HepG2 (cell line): ENCODE measurements at regions not wholly inside any gene's neighbourhood (a gene's known extent, or its start where the extent isn't known, plus 50 kb on each side); places are given as distances from the start of the nearest gene placed in this dataset.

Experiments used
- ATAC-seq: fragments of 200-7000 bp; cut with Tn5 transposase; 3 replicates; pipeline ENCODE4 v1.9.1; 2020; ENCODE audit warnings: mild to moderate bottlenecking, moderate library complexity
- BruUV-seq: library from RNA; stranded (reverse); fragments of 400-500 nt; replicated peaks from 2 replicates; lab custom pipeline; 2021; lab: Mats Ljungman, UMichigan
- CTCF ChIA-PET: fragments of 300-600 bp; formaldehyde crosslinking; extraction: SDS; loops from one replicate; lab custom pipeline; 2021; ENCODE audit warnings: low total read pairs, inconsistent platforms, low intra/inter-chr PET ratio; lab: Yijun Ruan, JAX
- POLR2A ChIA-PET: fragments of 350-600 bp; sonication (Branson Sonifier 250); formaldehyde crosslinking; loops from one replicate; lab custom pipeline; 2020; ENCODE audit warnings: antibody characterized with exemption, inconsistent platforms; lab: Yijun Ruan, JAX
- DNase-seq: peaks from one replicate; pipeline ENCODE4 v3.0.0-alpha.2; 2015; ENCODE audit warnings: low spot score
- FAIRE-seq: peaks from 3 replicates; lab custom pipeline; 2011; peaks lifted over from hg19 to GRCh38; lab: Jason Lieb, UNC
- H2AFZ ChIP-seq: one replicate; pipeline ENCODE4 v1.6.1; 2011; ENCODE audit warnings: low read length, inconsistent platforms
- H3K27ac ChIP-seq: fragments of 300-600 bp; 3 replicates; pipeline ENCODE4 v1.8.0; 2011; ENCODE audit warnings: mixed run types, mild to moderate bottlenecking, mixed read lengths, low read length, inconsistent platforms; ENCODE audit not compliant: insufficient read depth; ENCODE audit errors: extremely low read length
- H3K27me3 ChIP-seq, 2 experiments: fragments of 200-600 bp in 1 of 2; 2 replicates in 1 of 2; 3 replicates in 1 of 2; pipeline versions ENCODE4 v1.6.0 to v1.8.0; 2011; ENCODE audit warnings: low read length in 2 of 2, mild to moderate bottlenecking in 2 of 2, moderate library complexity in 2 of 2, inconsistent platforms in 1 of 2; ENCODE audit not compliant: insufficient read depth in 2 of 2, control insufficient read depth in 1 of 2
- H3K36me3 ChIP-seq, 2 experiments: fragments of 200-600 bp in 1 of 2; replicated peaks in 1 of 2; 2 replicates in 1 of 2; 3 replicates in 1 of 2; pipeline versions ENCODE4 v1.5.1 to v1.8.0; 2011; ENCODE audit warnings: low read length in 2 of 2, inconsistent platforms in 1 of 2; ENCODE audit not compliant: insufficient read depth in 2 of 2, control insufficient read depth in 1 of 2
- H3K4me1 ChIP-seq: 2 replicates; pipeline ENCODE4 v1.5.1; 2012; ENCODE audit warnings: low read length, inconsistent platforms; ENCODE audit not compliant: insufficient read depth
- H3K4me2 ChIP-seq: 2 replicates; pipeline ENCODE4 v1.6.0; 2011; ENCODE audit warnings: low read depth, low read length, inconsistent platforms
- H3K4me3 ChIP-seq, 3 experiments: fragments of 200-600 bp in 1 of 3; sonication (generic), shearing (Covaris generic) in 1 of 3; replicated peaks in 1 of 3; 2 replicates each; pipeline ENCODE4 v1.5.1; 2011 to 2016; ENCODE audit warnings: low read length in 3 of 3, inconsistent platforms in 2 of 3, low read depth in 2 of 3, mild to moderate bottlenecking in 2 of 3, control low read depth in 1 of 3, mixed read lengths in 1 of 3; ENCODE audit not compliant: insufficient read depth in 1 of 3
- H3K79me2 ChIP-seq: one replicate; pipeline ENCODE4 v1.6.1; 2011; ENCODE audit warnings: low read length, inconsistent platforms; ENCODE audit not compliant: insufficient read depth
- H3K9ac ChIP-seq: 2 replicates; pipeline ENCODE4 v1.6.0; 2011; ENCODE audit warnings: mild to moderate bottlenecking, low read depth, low read length, inconsistent platforms; ENCODE audit not compliant: insufficient read depth
- H3K9me3 ChIP-seq: 2 replicates; pipeline ENCODE4 v1.5.1; 2012; ENCODE audit warnings: mild to moderate bottlenecking, low read length
- H4K20me1 ChIP-seq: 2 replicates; pipeline ENCODE4 v1.6.0; 2011; ENCODE audit warnings: inconsistent platforms, mild to moderate bottlenecking, low read length, moderate library complexity; ENCODE audit not compliant: insufficient read depth
- AHDC1 ChIP-seq: sonication (generic); formaldehyde crosslinking; IDR thresholded peaks from 2 replicates; pipeline ENCODE4 v1.5.1; 2020; ENCODE audit warnings: mild to moderate bottlenecking, missing genetic modification reagents, borderline replicate concordance
- ATF1 ChIP-seq: IDR thresholded peaks from 2 replicates; pipeline ENCODE4 v1.6.1; 2016; ENCODE audit warnings: mild to moderate bottlenecking, control low read depth
- GZF1 ChIP-seq: sonication (generic); formaldehyde crosslinking; IDR thresholded peaks from 2 replicates; pipeline ENCODE4 v1.5.1; 2020; ENCODE audit warnings: mild to moderate bottlenecking, missing genetic modification reagents
- HNF4A ChIP-seq: sonication (generic); formaldehyde crosslinking; IDR thresholded peaks from 2 replicates; pipeline ENCODE4 v1.4.0; 2020; ENCODE audit warnings: missing genetic modification reagents
- HNF4G ChIP-seq, 2 experiments: sonication (generic) in 1 of 2; formaldehyde crosslinking in 1 of 2; IDR thresholded peaks; 2 replicates each; pipeline versions ENCODE4 v1.4.0 to v1.6.1; 2011 to 2020; ENCODE audit warnings: borderline replicate concordance in 2 of 2, low read depth in 2 of 2, mild to moderate bottlenecking in 2 of 2, low read length in 1 of 2, missing genetic modification reagents in 1 of 2, moderate library complexity in 1 of 2
- SATB2 ChIP-seq: sonication (generic); formaldehyde crosslinking; IDR thresholded peaks from 2 replicates; pipeline ENCODE4 v1.5.0; 2020; ENCODE audit warnings: missing genetic modification reagents
- SKI ChIP-seq: fragments of 450-650 bp; IDR thresholded peaks from one replicate; pipeline ENCODE4 v1.6.1; 2018; ENCODE audit warnings: mild to moderate bottlenecking; ENCODE audit not compliant: partially characterized antibody
- XBP1 ChIP-seq: sonication (generic); formaldehyde crosslinking; IDR thresholded peaks from 2 replicates; pipeline ENCODE4 v1.5.0; 2020; ENCODE audit warnings: missing genetic modification reagents
- ZBTB1 ChIP-seq: sonication (generic); formaldehyde crosslinking; IDR thresholded peaks from 2 replicates; pipeline ENCODE4 v1.4.0; 2020; ENCODE audit warnings: missing genetic modification reagents, borderline replicate concordance
- ZBTB38 ChIP-seq: sonication (generic); formaldehyde crosslinking; IDR thresholded peaks from 2 replicates; pipeline ENCODE4 v1.5.1; 2020; ENCODE audit warnings: mild to moderate bottlenecking, missing genetic modification reagents
- ZNF101 ChIP-seq: sonication (generic); formaldehyde crosslinking; IDR thresholded peaks from 2 replicates; pipeline ENCODE4 v1.4.0; 2020; ENCODE audit warnings: mild to moderate bottlenecking, low read depth, missing genetic modification reagents, borderline replicate concordance
- ZNF264 ChIP-seq: sonication (generic); formaldehyde crosslinking; IDR thresholded peaks from 2 replicates; pipeline ENCODE4 v1.4.0; 2020; ENCODE audit warnings: missing genetic modification reagents
- ZNF274 ChIP-seq: sonication (generic); formaldehyde crosslinking; IDR thresholded peaks from 2 replicates; pipeline ENCODE4 v1.5.1; 2020; ENCODE audit warnings: mild to moderate bottlenecking, missing genetic modification reagents
- ZNF546 ChIP-seq: sonication (generic); formaldehyde crosslinking; conservative IDR thresholded peaks from 2 replicates; pipeline ENCODE4 v1.8.1; 2023; ENCODE audit warnings: mild to moderate bottlenecking, missing genetic modification reagents
- ZSCAN20 ChIP-seq: sonication (generic); formaldehyde crosslinking; IDR thresholded peaks from 2 replicates; pipeline ENCODE4 v1.4.0; 2020; ENCODE audit warnings: missing genetic modification reagents, mild to moderate bottlenecking, borderline replicate concordance
- ZZZ3 ChIP-seq: sonication (generic); formaldehyde crosslinking; IDR thresholded peaks from 2 replicates; pipeline ENCODE4 v1.4.0; 2020; ENCODE audit warnings: missing genetic modification reagents, mild to moderate bottlenecking, borderline replicate concordance
- WGBS: methylation state at CpG from one replicate; pipeline ENCODE4 v1.1.6; 2017; ENCODE audit warnings: low lambda C conversion rate; 5-methylcytosine and 5-hydroxymethylcytosine counted together
- in situ Hi-C: cut with HindIII; loops from 2 replicates; pipeline ENCODE4 v1.10.0; 2017; ENCODE audit warnings: low pct_unique_long_range_greater_than_20kb; ENCODE audit not compliant: extremely low pct_ligation_motif_present
- intact Hi-C: fragments of 100-400 bp; cut with micrococcal nuclease; formaldehyde crosslinking; loops from one replicate; pipeline ENCODE4 v1.10.0; 2022; ENCODE audit not compliant: unreplicated experiment

GRCh38 chr17:77072670-77073069 is 68.1 kb upstream of the SEC14L1 start:
- no peaks in the 10 kb centered on the region for H3K9me3 ChIP-seq
- H3K4me3 ChIP-seq = no peak overlapping the region
- DNase-seq (no peak), FAIRE-seq (no peak), ATAC-seq (no peak)
- intact Hi-C loops = no loop called here
- ChIA-PET CTCF (no interaction called here), POLR2A (no interaction called here)
- no peaks in the 10 kb centered on the region for H3K4me1 ChIP-seq
- no peak overlapping the region for H3K4me2 ChIP-seq
- WGBS = 30% methylated on average over 4 of the region's 4 CpGs
- BruUV-seq = no TSS peak
- no peaks in the 10 kb centered on the region for H4K20me1 ChIP-seq
- no peaks in the 10 kb centered on the region for H3K79me2 ChIP-seq
- no peak overlapping the region for H3K27ac ChIP-seq
- no peaks in the 10 kb centered on the region for H3K36me3 ChIP-seq
- peaks cover 1 to 65% of the 10 kb centered on the region in 2 experiments; a peak in 4 of 5 replicates for H3K27me3 ChIP-seq
- in situ Hi-C loops = no loop called here
- no peak overlapping the region for H3K9ac ChIP-seq
- no peak overlapping the region for H2AFZ ChIP-seq
- TF ChIP-seq ZNF264 = no peak
- no peak for TF ChIP-seq ZBTB1 (CRISPR knock-in tag)
- no peak for TF ChIP-seq HNF4A
- TF ChIP-seq GZF1 = no peak
- no peak for TF ChIP-seq ZNF274 (CRISPR knock-in tag)
- no peak for TF ChIP-seq ATF1 (CRISPR knock-in tag)
- no peak for TF ChIP-seq XBP1 (CRISPR knock-in tag)

- no peaks in the 10 kb centered on the region for H3K4me1 ChIP-seq
- in situ Hi-C loops (no loop called here), intact Hi-C loops (no loop called here)
- no peak for ATAC-seq
- no peaks in the 10 kb centered on the region for H4K20me1 ChIP-seq
- H3K9me3 ChIP-seq = no peaks in the 10 kb centered on the region
- H3K27me3 ChIP-seq = peaks cover 1 to 60% of the 10 kb centered on the region in 2 experiments; a peak in 4 of 5 replicates
- H3K79me2 ChIP-seq = no peaks in the 10 kb centered on the region
- no TSS peak for BruUV-seq
- H3K4me2 ChIP-seq = no peak overlapping the region
- no peak overlapping the region for H2AFZ ChIP-seq
- CTCF ChIA-PET = no interaction called here
- no peaks in the 10 kb centered on the region for H3K36me3 ChIP-seq
- WGBS = 31% methylated on average over 12 of the region's 12 CpGs
- POLR2A ChIA-PET = no interaction called here
- no peak for DNase-seq
- no peak overlapping the region for H3K9ac ChIP-seq
- no peak overlapping the region for H3K27ac ChIP-seq
- H3K4me3 ChIP-seq = no peak overlapping the region
- FAIRE-seq = no peak
- TF ChIP-seq ZSCAN20 (no peak), ZZZ3 (CRISPR knock-in tag) (no peak), SATB2 (no peak), AHDC1 (CRISPR knock-in tag) (no peak), HNF4G (IDR thresholded peaks at IDR 0.05; ENCODE audit: borderline replicate concordance, low read depth, low read length) (no peak), HNF4G (CRISPR knock-in tag; IDR thresholded peaks at IDR 0.05; ENCODE audit: borderline replicate concordance, low read depth) (no peak), SKI (no peak), ZBTB38 (CRISPR knock-in tag) (no peak), ZNF101 (CRISPR knock-in tag) (no peak), ZNF546 (no peak)
Observed at GRCh38 chr17:77074681-77075080, 66.1 kb upstream of the SEC14L1 start.
